GOT3 (cell line): ENCODE measurements at regions not wholly inside any gene's neighbourhood (a gene's known extent, or its start where the extent isn't known, plus 50 kb on each side); places are given as distances from the start of the nearest gene placed in this dataset.

Source experiments
- DNase-seq: peaks from one replicate; lab custom pipeline; 2025; ENCODE audit warnings: mixed read lengths; lab: John Stamatoyannopoulos, UW

DNA sequence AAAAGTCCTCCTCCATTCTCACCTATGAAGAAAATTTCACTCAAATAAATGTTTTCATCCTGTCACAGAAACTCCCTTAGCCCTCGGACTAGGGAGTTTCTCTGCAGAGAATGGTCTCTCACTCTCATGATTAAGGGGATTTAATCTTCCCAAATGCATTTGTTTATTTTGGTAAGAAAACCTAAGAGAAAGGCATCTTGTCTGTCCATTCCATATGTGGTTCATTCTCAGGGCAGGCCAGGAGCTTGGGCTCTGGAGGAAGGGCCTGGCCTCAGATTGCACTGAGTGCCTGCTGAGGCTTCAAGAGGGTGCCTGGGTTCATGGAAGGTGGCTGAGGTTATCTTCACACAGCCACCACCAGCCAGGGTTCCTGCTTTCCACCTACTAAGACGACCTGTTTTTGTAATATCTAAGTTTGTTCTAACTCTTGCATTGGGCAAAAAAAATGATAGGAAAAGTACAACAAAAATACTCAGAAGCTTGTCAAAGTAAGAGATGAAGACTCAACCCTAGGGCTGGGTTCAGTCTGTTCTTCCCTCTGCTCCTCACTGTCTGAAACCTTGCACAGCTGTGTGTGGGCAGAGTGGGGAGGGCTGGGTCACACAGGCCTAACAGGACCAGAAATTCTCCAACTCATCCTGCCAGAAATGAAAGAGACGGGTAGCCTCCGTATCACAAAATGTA, 186.7 kb downstream of the CXCL12 start:
- DNase-seq: no peak

DNA sequence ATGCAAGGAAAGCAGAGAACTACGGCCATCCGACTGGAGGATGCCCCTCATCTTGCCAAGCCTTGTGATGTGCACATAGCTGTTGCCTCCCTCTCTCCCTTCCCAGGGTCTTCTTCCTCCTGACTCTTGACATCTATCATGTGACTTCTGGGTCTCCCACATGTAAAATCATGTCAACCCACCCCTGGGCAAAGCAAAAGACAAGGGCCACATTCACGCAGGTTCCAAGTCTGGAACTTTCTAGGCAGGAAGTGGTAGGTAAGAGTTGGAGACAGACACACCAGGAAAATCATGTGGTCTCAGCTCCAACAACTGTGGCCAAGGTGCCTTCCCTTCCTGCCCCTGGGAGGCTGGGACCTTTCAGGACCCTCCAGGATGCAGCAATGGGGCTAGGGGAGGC, 187.3 kb downstream of the CXCL12 start:
- no peak for DNase-seq

DNA sequence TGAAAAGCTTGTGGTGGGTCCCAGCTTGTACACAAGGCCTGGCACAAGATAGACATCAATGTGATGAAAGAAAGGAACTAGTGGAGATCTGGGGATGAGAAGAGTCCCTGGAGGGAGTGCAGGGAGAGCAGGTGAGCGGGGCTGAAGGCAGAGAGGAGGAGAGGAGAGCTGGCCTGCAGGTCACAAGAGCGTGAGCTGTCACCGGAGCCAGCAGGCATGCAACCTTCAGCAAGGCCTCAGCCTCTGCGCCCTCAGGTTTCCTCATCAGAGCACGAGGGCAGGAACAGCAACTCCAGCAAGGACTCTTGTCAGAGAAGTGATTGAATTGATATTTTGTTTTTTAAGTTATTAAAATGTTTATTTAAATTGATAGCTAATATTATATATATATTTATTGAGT, 188.6 kb downstream of the CXCL12 start:
- no peak for DNase-seq

DNA sequence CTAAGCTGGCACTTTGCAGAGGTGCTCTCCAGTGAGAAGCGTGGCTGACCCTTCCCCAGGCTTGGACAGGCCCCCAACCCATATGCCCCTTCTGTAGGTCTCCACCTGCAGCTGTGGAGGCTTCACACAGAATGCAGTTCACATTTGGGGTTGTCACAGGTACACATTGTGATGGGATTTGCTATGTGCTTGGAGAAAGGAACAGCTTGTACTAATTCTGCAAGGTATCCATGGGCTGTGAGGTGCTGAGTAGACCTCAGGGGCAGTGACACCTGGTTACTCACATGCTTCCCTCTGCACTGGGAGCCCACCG, 188.9 kb downstream of the CXCL12 start:
- DNase-seq: no peak

DNA sequence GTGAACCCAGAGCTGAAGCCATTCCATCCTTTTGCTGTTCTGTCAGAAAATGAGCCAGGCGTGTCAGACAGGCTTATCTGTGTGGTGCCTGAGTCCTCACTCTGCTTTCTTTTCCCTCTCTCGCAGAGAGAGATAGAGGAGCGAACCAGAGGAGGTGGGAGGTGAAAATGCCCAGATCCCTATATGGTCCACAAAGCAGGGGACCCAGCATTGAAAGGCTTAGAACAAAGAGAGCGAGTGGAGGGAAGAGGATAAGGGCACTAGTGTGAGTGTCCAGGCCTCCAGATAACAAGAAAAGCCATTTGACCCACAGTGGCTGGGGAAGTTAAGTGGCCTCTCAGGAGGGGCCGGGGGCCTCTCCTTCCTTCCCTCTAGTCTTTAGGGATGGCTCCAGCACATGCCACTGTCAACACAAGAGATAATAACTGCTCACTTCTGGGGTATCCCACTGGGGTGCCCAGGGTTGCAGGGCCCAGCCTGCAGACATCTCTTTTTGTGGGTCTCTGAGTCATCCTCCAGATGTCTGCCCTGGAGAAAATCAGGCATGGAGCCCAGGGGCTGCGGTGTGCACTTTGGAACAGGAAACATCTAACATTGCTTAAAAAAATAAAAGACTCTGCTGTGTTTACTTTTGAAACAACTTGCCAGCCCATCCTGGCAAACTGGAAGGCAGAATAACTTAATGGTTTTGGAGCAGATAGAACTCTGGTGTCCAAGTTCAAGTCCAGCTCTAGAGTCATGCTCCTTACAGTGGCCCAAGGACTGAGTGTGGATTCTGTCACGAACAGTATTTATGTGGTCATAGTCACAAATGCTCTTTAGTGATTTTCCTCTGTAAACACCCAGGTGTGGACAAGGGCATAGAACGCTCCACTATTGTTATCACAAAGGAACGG, 189.5 kb downstream of the CXCL12 start:
- DNase-seq: peak; percentile 30

DNA sequence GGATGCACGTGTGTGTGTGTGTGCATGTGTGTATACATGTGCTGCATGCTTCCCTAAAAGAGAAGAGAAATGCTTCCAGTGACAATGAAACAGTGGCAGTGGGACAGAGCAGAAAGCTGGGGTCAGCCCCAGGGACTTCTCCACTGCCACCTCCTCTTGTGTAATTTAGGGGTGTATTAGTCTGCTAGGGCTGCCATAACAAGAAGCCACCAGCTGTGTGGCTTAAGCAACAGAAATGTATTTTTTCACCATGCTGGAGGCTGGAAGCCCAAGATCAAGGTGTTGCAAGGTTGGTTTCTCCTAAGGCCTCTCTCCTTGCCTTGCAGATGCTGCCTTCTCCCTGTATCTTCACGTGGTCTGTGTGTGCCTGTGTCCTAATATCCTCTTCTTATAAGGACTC, 190.5 kb downstream of the CXCL12 start:
- DNase-seq: no peak

DNA sequence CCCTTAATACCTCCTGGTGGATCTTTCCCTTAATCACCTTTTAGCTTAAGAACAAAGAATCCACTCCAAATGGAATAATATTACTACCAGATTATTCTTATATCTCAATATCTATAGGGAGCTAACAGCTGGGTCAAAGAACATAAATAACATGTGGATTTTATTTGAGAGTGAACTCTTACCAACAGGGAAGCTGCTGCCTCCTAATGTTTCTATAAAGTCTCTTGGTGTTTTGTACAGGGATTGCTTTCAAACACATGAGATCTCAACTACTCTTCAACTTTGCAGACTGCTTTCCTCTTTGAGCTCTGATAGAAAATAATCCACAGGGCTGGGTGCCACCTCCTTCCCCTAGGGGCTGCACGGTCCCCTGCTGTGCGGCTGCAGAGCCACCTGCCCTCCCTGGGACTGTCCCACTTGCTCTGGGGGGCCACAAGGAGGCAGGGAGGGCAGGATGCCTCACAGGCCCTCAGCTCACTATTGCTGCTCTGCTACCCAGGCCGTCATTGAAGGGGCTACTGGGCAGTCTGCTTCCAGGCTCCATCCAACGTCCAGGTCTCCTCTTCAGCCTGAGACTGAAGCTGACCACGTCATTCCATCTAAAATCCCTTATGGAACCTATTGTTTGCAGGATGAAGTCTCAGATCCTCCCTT, 191.2 kb downstream of the CXCL12 start:
- no peak for DNase-seq

DNA sequence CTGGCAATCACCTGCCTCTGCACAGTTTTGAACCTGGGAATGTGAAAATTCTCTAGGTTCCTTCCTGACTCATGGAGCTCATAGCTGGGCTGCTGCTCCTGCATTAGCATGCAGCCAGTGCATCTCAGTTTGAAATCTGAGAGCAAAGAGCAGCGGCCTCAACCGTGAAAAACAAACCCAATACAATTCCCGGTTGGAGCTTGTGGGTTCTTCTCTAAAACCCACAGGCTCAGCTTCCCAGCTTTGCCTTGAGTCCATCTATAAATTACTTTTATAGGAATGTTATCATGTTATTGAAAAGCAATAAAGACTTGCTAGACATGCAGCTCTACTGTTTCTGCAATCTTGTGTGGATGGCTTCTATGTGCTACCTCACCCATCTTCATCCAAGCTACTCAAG, 191.7 kb downstream of the CXCL12 start:
- no peak for DNase-seq

DNA sequence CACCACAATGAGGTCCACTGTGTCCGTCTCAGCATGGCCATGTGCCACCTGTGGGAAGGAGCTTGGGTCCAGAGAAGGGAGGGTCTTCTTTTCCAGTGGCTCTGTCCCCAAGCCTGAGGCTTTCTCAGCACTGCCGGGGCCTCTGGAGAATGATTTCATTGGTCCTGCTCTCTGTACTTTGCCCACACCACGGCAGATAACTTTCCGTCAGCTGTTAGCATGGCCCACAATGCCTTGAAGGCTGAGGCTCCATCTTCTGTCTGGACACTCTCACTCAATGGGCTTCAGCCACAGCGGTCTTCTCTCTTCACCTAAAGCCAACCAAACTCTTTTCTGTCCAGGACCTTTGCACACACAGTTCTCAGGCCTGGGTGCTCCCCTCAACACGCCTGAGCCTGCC, 192.5 kb downstream of the CXCL12 start:
- DNase-seq: no peak

DNA sequence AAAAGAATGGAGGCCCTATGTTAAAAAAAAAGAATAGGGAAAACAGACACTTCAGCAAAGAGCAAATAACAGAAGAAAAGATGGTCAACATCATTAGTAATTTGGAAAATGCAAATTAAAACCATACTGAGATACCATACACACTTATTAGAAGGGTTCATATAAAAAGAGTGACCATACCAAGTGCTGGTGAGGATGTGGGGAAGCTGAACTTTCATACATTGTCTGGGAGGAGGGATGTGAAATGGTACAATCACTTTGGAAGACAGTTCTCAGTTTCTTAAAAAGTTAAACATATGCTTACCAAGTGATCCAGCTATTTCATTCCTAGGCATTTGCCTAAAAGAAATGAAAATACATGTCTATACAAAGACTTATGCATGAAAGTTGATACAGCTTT, 194.4 kb downstream of the CXCL12 start:
- no peak for DNase-seq

DNA sequence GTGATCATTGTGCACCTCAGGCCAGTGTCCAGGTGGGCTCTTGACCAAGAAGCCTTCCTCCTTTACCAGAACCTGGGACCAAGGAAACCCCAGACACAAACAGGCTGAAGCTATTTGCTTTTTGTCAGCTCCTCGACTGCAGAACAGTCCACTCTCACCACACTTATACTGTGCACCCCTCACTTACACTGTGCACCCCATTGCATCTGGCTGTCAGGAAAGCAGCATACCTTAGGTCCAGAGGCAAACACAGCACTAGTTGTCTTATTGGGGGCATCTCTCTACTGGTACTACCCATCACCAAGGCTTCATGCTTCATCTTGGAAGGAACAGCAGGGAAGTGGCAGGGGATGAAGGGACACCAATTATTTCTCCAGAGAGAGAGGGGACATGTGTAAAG, 198.1 kb downstream of the CXCL12 start:
- no peak for DNase-seq

DNA sequence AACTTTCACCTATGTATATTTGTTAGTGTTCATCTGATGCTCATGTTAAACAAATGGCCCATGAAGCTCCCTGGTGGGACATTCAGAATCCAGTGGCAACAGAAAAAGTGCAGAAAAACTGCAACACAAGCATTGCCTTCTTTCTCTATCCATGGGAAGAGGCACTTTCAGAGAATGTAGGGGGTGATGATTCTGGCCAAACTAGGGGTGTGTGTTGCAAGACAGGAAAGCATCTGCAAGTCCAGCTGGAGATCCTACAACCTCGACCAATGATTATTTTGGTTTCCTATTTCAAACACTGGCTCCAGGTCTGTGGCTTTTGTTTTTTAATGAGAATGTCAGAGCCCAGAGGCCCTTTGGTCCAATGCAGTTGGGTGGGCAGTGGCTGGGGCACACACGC, 198.7 kb downstream of the CXCL12 start:
- DNase-seq: no peak

DNA sequence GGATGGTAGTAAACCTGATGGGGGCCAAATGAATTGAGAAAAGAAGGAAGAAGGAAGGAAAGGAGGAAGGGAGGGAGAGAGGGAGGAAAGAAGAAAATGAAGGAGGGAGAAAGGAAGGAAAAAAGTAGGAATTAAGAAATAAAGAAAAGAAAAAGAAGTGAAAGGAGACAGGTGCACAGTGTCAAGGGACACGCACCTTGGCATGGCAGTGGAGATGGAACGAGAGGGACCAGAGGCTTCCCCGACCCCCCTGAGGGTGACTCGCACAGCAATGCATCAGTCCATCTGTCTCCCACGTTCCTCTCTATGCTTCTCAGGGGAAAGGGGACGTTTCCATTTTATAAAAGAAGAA, 199.6 kb downstream of the CXCL12 start:
- no peak for DNase-seq

DNA sequence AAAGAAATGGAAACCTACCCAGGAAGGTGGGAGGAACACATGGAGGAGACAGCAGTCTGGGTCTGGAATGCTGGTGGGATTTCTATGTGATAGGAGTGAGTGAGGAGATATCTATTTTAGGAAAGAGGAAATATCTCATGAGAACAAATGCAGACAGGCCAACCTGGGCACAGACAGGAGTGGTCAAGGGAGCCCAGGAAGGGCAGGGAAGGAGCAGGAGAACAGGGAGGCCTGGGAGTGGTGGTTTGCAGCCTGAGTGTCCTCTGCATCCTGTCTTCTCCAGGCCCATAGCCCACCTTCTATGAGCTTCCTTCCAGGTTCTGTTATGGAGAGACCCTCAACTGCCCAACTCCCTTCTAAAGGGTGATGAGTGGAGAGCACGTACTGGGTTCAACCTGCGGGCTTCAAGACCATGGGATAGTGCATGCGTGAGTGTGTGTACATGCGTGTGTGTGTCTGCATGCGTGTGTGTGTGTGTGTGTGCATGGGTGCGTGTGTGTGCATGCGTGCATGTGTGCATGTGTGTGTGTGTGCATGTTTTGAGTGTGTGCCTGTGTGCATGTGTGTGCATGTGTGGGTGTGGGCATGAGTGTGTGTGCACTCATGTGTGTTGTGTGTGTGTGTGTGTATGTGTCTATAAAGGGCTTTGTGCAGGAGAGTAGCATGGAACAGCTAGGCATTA, 200.1 kb downstream of the CXCL12 start:
- DNase-seq: no peak

DNA sequence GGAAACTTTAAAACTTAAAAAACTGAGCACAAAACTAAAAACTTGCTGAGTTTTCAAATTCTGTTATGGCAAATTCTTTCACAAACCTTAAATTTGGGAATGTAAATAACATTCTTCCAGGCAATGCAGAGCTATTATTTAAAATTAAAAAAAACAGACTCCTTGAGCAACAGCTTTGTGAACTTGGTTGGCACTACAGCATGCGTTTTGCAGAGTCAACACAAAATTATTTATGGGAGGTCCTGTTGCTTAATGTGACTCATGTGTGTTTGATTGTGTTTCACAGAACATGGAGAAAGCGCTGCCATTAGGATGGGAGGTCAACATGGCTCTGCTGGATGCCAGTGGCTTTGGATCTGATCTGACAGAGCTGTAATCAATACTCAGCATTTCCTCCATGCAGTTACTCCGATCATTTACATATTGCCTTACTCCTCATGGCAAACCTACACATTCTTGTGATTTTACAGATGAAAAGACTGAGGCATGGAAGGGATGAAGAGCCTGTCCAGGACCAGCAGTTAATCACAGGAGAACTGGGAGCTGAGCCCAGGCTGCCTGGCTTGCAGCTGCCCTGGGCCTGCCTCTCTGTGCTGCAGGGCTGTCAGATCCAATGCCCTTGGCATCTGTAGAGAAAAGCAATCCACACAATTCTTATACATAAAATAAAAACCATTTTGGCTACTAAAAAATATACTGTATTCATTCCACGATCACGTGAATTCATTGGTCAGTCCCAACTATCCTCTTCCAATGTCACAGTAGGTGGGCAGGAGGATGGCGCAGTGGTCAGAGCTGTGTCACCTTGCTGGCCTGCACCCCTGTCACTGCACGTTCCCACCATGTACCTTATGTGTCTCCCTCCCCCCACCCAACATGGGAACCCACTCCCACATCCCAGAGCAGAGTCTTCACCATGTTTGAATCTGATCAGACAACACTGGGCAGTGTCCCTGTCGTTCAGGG, 200.9 kb downstream of the CXCL12 start:
- DNase-seq: no peak

DNA sequence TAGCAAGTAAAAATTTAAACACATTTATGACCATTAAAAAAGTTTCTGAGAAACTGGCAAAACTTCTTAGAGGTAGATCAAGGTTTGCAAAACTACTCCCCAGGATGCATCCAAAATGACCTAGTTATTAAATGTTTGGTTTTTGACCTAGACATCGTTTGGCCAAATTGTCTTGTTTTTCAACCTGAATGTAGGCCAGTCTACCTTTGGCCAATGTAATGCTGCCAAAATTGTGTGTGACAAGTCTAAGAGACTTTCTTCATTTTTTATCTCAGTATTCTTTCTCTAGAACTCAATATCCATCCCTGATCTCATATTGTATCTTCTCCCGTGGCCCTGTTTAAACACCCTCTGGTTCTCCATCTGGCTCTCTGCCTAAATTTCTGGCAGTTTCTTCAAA, 202.0 kb downstream of the CXCL12 start:
- no peak for DNase-seq

DNA sequence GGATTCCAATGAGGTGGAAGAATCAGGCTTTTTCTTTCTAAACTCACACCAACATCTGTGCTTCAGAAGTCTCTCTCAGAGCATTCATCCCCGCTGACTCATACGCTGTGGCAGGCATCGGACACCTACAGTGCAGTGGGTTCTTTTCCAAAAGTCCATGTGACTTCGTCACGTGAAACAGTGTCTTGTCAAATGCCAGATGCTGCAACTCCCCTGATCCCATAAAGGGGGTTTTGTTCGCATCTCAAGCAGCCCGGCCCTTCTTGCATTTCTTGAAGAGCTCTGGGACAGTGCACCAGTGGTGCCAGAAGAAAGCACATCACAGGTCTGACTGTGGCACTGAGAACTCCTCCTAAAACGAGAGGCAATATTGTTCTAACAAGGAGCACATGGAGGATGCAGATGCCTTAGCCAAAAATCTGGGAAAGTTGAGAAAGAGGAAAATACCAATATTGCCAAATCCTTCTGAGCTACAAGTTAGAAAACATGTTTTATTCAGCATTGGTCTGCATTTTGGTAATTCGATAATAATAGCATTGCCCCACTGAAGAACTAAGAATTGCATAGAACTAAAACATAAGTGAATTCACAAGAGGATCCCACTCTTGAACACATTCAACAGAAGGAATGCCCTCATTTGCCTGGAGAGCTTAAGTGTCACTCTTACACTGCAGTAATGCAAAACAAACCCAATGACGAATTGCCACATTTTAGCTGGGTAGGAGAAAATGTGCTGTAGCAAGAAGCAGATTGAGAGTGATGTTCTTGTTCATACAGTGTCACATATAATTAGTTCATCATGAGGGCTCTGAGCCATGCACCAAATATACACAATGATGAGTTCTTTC, 204.4 kb downstream of the CXCL12 start:
- peak; percentile 29 for DNase-seq

DNA sequence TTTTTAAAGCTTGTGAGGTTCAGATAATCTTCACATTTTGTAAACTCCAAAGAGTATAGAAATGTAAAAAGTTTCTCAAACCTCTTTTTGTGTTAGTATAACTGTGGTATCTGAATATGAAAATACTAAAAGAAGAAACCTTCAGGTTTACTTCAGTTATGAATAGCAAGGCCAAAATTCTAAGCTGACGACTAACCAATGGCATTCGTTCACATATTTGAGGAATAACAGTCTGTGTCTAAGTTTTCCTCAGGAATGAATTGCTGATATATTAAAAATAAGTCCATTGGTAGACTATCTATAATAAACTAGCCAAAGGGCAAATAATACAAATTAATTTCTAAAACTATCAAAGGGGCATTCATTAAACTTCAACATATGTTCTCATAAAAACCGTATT, 206.0 kb downstream of the CXCL12 start:
- DNase-seq: no peak

DNA sequence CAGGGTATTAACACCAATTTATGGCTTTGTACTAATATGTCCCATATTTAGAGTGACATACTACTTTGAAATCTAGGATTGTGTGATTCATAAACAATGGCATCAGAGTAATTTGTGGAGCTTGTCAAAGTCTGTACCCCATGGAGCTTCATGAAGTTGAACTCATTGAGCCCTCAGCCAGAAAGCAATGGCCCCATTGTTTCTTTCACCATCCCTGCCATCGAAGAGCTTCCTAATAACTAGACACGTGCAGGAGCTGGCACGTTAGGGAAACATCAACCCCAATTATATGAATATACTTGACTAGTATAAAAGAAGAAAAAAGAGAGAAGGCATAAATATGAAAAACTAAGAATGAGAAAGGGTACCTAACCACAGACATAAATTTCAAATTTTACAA, 206.6 kb downstream of the CXCL12 start:
- no peak for DNase-seq

DNA sequence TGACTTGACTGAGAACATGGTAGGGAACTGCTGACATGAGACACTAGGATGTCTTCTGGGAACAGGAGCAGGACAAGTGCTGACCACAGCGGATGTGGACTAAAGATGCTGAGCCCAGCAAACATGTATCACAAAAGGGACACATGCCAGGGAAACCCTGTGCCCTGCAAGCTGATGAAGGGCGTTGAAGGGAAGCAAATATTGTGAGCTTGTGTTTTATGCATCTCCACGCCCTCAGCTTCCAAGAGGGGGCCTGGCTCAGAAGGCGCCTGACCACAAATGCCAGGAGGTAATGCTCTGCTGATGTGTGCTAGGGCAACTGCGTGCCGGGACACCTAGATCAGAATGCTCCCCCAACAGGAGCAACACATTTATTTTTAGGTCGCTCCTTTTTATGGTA, 207.3 kb downstream of the CXCL12 start:
- no peak for DNase-seq

DNA sequence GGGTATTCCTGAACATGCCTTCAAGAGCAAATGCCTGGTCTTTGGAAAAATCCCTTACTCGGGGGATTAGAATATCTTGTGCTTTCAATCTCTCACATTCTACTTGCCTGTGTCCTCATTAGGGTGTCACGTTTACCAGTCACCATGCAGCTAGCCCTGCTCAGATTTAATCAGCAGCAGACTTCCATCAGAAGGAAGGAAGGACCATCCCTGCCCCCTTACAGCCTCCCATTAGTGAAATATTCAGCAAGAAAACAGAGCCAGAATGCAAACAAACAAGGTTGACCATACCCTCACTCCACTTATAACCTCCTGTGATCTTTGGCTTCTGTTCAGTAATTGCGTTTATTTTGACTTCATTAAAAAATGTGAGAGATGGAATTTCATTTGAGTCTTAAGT, 208.6 kb downstream of the CXCL12 start:
- DNase-seq: no peak
